ENCODE measurements at regions not wholly inside any gene's neighbourhood (a gene's known extent, or its start where the extent isn't known, plus 50 kb on each side); places are given as distances from the start of the nearest gene placed in this dataset.

DNA sequence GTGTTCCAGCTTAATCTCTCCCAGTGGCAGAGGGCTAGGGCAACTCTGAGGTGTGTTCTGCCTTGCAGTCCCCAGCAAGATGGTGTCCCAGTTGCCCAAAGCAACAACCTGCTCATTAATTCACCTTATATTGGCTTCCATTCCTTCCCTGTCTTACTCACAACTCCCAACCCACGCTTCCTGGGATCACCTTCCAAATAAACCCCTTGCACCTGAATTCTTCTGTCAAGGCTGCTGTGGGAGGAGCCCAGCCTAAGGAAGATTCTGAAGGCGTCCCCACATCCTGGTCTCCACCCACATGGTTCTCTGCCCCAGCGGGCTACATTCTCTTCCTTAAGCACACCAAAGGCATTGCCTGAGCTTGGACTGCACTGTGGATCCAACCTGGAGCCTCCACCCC, 116.6 kb upstream of the MAFB start:
- TF ChIP-seq, protein P1, sequence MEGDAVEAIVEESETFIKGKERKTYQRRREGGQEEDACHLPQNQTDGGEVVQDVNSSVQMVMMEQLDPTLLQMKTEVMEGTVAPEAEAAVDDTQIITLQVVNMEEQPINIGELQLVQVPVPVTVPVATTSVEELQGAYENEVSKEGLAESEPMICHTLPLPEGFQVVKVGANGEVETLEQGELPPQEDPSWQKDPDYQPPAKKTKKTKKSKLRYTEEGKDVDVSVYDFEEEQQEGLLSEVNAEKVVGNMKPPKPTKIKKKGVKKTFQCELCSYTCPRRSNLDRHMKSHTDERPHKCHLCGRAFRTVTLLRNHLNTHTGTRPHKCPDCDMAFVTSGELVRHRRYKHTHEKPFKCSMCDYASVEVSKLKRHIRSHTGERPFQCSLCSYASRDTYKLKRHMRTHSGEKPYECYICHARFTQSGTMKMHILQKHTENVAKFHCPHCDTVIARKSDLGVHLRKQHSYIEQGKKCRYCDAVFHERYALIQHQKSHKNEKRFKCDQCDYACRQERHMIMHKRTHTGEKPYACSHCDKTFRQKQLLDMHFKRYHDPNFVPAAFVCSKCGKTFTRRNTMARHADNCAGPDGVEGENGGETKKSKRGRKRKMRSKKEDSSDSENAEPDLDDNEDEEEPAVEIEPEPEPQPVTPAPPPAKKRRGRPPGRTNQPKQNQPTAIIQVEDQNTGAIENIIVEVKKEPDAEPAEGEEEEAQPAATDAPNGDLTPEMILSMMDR (IDR thresholded peaks at IDR 0.05) = no peak
- TF ChIP-seq POLR2AphosphoS5 (IDR thresholded peaks at IDR 0.05) = no peak

Measured in breast epithelium (tissue), 3 donors.